ENCODE measurements at regions not wholly inside any gene's neighbourhood (a gene's known extent, or its start where the extent isn't known, plus 50 kb on each side); places are given as distances from the start of the nearest gene placed in this dataset.

DNA sequence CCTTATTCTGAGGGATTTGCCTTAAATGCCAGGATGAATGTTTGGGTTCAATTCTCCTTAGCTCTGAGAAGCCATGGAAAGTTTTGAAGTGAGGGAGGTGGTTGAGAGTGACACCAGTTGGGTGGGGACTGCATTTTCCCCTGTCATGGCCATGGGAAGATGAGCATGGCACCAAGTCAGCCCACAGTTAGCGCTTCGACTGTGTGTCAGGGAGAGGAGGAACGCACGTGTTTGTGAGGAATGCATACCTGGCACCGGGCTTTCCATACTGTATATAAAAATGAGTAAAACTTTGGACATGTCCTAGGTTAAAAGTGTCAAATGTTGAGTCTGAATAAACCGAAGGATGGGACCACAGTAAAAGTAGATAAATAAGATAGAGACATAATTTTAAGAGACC lies 187.5 kb upstream of the KL start:
- TF ChIP-seq GATA3 (IDR thresholded peaks at IDR 0.05; ENCODE audit: low read depth, low read length), result no peak
- TF ChIP-seq GATA2 (IDR thresholded peaks at IDR 0.05; ENCODE audit: low read depth, low read length), result no peak

DNA sequence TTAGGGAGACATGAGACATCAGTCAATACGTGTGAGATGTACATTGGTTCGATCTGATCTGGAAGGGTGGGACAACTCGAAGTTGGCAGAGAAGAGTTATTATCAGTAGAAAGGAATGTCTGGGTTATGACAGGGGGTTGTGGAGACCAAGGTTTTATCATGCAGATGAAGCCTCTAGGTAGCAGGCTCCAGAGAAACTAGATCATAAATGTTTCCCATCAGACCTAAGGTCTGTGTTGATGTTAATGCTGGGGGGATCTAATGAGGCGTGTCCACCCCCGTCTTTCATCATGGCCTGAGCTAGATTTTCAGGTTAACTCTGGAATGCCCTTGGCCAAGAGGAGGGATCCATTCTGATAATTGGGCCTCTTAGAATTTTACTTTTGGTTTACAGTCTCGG lies 187.0 kb upstream of the KL start:
- TF ChIP-seq GATA3 (IDR thresholded peaks at IDR 0.05; ENCODE audit: low read depth, low read length), result no peak
- TF ChIP-seq GATA2 (IDR thresholded peaks at IDR 0.05; ENCODE audit: low read depth, low read length), result no peak

DNA sequence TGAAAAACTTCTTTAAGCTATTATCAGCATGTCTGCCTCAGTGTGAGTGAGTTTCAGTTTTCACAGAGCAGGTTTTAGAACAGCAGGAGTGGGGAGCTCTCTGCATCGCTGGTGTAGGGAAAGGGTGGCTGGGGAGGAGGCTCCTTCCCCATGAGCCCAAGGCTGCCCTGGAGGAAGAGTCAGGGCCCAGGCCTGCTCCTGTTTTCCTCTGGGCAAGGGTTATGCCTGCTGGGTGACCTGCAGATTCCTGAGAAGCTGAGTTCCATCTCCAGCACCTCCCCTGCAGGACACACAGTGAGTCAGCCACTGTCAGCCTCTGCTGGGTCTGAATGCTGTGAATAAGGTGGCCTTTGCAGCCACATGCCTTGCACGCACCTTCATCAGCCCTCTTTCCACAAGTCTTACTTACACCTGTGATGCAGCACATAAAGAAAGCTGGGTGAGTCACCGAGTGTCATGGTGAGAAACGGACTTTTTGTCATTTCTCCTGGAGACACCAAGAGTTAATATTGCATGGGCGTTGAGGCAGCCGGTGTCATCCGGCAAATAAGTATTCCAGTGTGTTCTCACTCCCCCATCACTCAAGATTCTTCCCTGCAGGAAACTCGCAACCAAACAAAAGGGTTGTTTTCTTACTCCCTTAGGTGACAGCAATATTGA lies 186.4 kb upstream of the KL start:
- TF ChIP-seq GATA2 (IDR thresholded peaks at IDR 0.05; ENCODE audit: low read depth, low read length) (no peak), GATA3 (IDR thresholded peaks at IDR 0.05; ENCODE audit: low read depth, low read length) (no peak)

DNA sequence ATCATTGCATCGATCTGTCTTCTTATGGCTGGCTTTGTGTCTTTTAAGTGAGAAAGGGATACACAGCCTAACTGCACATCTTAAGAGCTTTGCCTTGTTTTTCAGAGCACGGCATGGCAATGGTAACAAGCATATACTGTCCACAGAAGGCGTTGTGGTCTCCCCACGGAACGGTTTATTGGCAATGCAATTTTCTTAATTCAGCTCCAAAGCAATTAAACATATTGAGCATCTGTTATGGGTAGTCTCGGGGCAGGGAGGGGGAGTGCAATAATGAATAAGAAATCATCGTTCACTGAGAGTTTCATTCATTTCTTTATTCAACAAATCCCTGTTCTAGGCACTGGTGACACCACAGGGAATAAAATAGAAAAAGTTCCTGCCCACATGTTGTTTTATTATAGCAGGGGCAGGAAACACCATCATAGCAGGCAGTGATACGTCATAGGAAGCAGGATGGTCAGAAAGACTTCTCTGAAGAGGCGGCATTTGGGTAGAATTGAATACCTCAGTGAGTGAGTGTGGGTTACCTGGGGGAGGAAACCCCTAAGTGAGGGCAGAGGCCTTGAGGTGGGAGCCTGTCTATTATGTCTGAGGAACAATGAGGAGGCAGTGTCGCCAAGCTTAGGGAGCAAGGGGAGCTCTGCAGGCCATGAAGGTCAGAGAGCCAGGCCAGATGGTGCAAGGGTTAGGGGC lies 185.7 kb upstream of the KL start:
- TF ChIP-seq GATA2 (IDR thresholded peaks at IDR 0.05; ENCODE audit: low read depth, low read length) (no peak), GATA3 (IDR thresholded peaks at IDR 0.05; ENCODE audit: low read depth, low read length) (no peak)

DNA sequence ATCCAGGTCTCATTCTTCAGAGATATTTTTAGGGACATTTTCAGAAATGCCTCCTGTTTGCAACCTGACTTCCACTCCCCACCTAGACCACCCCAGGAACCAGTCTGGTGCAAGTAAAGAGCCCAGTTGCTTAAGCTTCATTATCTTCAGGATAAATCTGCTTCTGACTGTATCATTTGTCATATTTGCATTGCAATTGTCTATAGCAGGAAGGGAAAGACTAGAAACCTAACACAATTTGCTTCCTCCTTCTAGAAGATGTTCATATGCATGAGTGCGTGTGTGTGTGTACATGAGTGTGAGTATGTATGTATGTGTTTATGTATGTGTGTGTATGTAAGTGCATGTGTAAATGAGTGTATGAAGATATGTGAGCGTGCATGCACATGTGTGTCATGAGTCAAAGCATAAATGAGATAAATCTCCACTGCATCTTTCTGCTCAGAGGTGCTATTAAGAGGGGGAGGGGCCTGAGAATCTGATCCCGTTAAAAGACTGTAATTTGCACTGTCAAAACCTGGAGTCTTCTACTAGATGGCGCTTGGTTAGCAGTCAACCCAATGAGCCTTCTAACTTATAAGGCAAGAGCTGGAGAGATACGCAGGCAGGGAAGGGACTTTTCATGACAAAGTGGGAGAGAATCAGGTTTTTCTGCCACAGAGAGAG lies 178.8 kb upstream of the KL start:
- TF ChIP-seq GATA3 (IDR thresholded peaks at IDR 0.05; ENCODE audit: low read depth, low read length), result no peak
- TF ChIP-seq GATA2 (IDR thresholded peaks at IDR 0.05; ENCODE audit: low read depth, low read length), result no peak

DNA sequence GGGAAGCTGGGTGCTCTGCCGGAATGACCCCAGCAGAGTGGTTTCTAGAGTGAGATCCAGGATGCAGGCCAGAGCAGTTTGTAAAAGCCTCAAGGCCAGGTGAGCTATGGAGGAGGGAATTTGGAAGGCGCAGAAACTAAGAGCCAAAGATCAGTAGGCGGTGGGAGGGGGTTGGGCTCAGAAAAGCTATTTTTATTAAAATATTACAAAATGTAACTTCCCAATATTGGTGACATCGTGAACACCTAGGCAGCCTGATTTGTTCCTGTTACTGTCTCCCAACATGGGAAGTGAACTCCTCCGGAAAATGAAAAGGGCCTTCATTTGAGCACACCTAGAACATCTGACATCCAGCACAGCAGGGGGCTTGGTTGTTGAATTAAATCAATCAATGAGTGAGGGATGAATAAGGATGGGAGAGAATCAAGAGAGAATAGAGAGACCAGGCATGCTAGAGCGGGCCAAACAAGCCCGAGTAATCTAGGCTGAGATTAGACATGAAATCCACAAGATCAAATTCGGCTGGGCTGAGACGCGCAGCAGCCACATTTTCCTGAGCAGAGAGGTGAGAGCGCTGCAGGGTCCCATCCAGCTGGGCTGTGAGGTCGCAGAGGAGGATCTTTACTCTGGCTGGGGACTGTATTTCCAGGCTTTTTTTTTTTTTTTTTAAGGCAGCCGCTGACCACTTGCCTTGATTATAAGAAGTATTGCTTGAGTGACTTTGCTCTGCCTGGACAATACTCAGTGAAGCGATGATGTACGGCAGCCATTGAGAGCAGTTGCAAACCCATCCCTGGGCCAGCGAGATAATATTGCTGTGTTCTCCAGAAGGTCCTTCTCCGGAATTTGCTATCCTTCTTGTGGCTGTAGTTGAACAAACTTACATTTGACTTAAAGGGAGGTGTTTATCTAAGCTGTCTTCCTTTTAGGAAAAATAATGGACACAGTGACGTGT lies 178.0 kb upstream of the KL start:
- TF ChIP-seq GATA3 (IDR thresholded peaks at IDR 0.05; ENCODE audit: low read depth, low read length) (no peak), GATA2 (IDR thresholded peaks at IDR 0.05; ENCODE audit: low read depth, low read length) (no peak)

DNA sequence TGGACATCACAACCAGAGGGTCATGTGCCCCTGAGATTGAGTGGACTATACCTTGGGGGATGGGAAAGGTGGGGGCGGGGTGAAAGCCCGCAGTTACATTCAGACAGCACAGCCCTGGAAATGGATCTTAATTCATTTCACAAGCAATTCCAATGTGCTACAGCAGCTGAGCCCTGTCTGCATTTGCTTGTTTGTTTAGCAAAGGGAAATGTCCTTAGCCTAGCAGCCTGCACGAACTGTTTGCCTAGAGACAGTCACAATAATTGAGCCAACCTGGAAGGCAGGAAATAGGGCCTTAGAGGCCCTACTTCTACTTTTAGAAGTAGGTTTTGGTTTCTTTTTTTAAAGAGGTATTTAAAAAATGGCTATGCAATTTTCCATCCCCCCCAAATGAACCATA lies 177.3 kb upstream of the KL start:
- TF ChIP-seq GATA2 (IDR thresholded peaks at IDR 0.05; ENCODE audit: low read depth, low read length) (no peak), GATA3 (IDR thresholded peaks at IDR 0.05; ENCODE audit: low read depth, low read length) (no peak)

DNA sequence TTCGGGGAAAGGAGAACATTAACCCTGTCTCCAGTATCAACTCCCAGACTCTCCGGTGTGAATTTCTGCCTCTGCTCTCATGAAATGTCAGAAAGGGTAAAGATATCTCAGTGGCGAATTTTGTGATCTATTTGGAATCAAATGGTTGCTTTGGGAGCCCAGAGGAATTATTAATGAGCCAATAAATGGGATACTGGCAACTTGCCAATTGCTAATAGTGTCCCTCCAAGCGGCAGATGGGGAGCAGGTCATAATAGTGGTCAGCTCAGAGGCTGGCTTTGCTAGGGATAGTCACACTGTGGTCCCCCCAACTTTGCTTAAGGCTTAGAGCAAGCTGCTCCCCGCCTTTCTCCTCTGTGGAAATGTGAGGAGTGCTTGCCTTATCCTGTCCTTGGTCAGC lies 176.1 kb upstream of the KL start:
- TF ChIP-seq GATA3 (IDR thresholded peaks at IDR 0.05; ENCODE audit: low read depth, low read length) (no peak), GATA2 (IDR thresholded peaks at IDR 0.05; ENCODE audit: low read depth, low read length) (no peak)

DNA sequence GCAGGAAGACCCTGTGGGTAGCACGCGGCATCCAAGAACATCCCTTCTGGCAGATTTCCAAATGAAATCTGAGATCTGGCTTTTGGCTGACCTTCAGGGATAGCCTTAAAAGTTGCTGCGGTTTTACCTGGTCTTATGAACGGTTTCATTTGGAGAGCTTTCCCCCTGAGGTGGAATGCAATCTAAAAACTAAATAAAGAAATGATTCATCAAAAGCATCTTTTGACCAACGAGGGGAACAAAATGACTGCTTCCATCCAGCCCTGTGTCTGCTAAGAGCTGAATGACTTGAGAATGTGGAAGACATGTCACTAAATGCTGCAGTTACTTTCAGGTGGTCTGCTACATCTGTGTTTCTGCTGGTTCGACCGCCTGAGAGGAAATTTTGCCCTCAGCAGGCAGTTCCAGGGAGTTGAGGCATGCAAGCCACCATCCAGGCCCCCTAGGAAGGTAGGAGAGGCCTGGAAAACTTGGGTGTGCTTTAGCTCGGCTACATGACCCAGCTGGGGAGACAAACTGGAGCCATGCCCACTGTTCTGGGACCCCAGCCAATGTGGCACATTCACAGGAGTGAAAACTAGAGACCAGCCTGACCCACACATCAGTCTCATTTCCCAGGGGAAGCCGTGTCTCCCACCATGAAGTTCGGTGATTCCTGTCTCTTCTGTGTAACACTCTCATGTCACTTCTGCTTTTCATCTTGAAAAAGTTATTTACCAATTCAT lies 175.1 kb upstream of the KL start:
- TF ChIP-seq GATA3 (IDR thresholded peaks at IDR 0.05; ENCODE audit: low read depth, low read length) (no peak), GATA2 (IDR thresholded peaks at IDR 0.05; ENCODE audit: low read depth, low read length) (no peak)

DNA sequence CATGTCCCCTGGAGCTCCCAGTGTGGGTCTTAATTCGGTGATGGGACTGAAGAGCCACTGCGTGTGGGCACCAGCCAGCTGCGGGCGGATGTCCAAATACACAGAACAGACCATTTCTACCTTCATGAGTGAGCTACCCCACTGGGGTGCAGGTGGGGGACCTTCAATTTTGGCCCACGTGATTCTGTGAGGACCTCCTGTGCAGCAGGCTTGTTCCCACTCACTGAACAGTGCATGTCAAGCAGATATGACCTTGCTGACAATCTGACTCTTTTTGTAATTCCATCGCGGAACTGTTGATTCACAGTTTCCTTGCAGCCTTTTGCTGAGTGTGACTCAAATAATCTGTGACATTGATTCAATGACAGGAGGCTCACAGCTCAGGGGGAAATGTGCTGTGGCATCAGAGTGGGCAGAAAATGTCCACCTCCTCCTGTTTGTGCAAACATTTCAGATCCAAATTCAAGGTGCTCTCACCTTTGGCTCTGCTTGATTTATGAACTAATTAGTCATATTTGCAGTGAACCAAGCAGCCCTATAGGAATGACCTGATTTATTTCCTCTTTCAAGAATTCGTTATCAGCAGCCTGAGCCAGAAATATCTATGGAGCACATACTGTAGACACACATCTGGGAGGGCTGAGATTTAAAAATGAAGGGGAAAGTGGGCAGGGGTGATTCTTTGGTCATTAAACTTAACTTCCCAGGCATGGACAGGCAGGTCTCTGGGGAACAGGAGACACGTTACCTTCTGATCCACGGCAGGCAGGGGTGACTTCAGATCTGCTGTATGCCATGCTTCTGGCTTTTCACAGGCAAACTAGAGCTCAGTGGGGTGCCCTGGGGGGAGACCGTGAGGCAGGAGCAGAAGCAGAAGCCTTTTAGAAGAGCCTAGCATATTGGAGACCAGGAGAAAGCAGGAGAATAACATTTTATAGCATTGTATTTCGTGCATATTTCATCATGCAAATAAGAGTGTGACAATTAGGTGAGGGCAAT lies 170.0 kb upstream of the KL start:
- TF ChIP-seq GATA2 (IDR thresholded peaks at IDR 0.05; ENCODE audit: low read depth, low read length), result no peak
- no peak for TF ChIP-seq GATA3 (IDR thresholded peaks at IDR 0.05; ENCODE audit: low read depth, low read length)

DNA sequence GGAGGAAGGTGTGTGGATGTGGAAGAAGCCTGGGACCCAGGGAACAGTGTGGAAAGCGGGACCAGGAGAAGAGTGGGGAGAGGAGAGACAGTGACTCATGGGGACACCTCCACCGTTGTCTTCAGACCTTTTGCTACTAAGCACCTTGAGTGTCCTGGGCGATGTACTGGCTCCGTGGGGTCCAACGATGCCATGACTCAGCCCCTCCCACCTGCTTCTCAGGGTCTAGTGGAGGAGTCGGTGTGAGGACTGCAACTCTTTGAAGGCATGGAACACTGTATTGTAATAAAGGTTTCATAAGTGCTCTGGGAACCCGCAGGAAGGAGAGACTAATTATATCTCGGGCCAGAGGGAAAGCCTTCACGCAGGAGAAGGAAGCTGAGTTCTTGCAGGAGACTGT lies 166.9 kb upstream of the KL start:
- no peak for TF ChIP-seq GATA3 (IDR thresholded peaks at IDR 0.05; ENCODE audit: low read depth, low read length)
- no peak for TF ChIP-seq GATA2 (IDR thresholded peaks at IDR 0.05; ENCODE audit: low read depth, low read length)

DNA sequence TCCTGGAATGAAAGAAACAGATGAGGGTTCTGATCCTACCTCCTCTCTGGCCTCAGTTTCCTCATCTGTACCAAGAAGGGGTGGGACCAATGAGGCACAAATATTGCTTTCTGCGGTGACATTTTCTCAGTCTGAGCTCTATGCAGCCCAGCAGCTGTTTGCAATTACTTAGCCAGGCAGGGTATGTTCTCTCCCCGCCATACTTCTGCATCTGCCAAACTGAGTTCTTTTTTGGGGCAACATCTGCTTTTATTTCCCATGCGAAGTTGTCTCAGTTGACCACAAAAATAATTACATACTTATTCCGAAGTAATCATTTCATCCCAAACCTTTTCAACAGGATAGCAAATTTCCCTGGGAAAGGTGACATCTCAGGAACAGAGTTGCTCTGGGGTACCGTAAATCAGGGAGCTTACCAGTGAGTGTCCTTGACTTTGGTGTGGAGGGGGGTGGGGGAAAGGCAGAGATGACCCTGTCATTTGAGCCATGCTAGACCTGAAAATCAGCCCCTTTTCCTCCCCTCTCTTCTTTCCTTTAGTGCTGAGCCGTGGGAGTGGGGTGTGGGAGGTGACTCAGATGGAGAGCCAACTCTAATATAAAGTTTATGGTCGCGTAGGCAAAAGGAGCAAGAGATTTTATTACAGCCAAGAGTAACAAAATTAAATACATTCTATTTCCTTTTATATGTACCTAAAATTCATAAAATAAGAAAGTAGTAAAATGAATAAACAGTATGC lies 165.7 kb upstream of the KL start:
- TF ChIP-seq GATA2 (IDR thresholded peaks at IDR 0.05; ENCODE audit: low read depth, low read length), result no peak
- TF ChIP-seq GATA3 (IDR thresholded peaks at IDR 0.05; ENCODE audit: low read depth, low read length), result no peak

All from SH-SY5Y (cell line).